ENCODE measurements at regions not wholly inside any gene's neighbourhood (a gene's known extent, or its start where the extent isn't known, plus 50 kb on each side); places are given as distances from the start of the nearest gene placed in this dataset.

GRCh38 chr12:28883406-28883997 is 265.6 kb upstream of the FAR2 start:
- TF ChIP-seq CTCF (conservative IDR thresholded peaks at IDR 0.05; ENCODE audit: low read depth, low read length) (no peak), EZH2 (IDR thresholded peaks at IDR 0.05; ENCODE audit: borderline replicate concordance, low read depth, low read length, poor library complexity, severe bottlenecking) (no peak)
